Suprapubic skin (tissue), 3 donors: ENCODE measurements at regions not wholly inside any gene's neighbourhood (a gene's known extent, or its start where the extent isn't known, plus 50 kb on each side); places are given as distances from the start of the nearest gene placed in this dataset.
"Not testable (repeated sequence)": the region's sequence is repeated elsewhere in the genome, so short reads cannot be mapped to it uniquely, and the experiment has no call there.

Experiments used
- POLR2A ChIP-seq, 2 donors: fragments of 450-650 bp; IDR thresholded peaks; one replicate each; pipeline ENCODE4 v1.6.1; 2017; ENCODE audit warnings: antibody characterized with exemption in 2 of 2, mild to moderate bottlenecking in 2 of 2, moderate library complexity in 2 of 2
- TF ChIP-seq, protein P1 (sequence below), 2 donors: fragments of 200-600 bp in 1 of 2; fragments of 450-650 bp in 1 of 2; sonication (generic) in 1 of 2; IDR thresholded peaks; one replicate each; pipeline ENCODE4 v1.5.1; 2016 to 2019; ENCODE audit warnings: antibody characterized with exemption in 2 of 2, mild to moderate bottlenecking in 1 of 2, moderate library complexity in 1 of 2

DNA sequence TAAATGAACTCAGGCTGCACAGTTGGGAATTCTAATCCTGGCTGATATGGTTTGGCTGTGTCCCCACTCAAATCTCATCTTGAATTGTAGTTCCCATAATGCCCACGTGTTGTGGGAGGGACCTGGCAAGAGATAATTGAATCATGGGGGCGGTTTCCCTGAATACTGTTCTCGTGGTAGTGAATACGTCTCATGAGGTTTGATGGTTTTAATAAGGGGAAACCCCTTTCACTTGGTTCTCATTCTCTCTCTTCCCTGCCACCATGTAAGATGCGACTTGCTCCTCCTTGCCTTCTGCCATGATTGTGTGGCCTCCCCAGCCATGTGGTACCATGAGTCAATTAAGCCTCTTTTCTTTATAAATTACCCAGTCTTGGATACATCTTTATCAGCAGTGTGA is 143.8 kb downstream of the PCSK1 start:
- TF ChIP-seq, protein P1, sequence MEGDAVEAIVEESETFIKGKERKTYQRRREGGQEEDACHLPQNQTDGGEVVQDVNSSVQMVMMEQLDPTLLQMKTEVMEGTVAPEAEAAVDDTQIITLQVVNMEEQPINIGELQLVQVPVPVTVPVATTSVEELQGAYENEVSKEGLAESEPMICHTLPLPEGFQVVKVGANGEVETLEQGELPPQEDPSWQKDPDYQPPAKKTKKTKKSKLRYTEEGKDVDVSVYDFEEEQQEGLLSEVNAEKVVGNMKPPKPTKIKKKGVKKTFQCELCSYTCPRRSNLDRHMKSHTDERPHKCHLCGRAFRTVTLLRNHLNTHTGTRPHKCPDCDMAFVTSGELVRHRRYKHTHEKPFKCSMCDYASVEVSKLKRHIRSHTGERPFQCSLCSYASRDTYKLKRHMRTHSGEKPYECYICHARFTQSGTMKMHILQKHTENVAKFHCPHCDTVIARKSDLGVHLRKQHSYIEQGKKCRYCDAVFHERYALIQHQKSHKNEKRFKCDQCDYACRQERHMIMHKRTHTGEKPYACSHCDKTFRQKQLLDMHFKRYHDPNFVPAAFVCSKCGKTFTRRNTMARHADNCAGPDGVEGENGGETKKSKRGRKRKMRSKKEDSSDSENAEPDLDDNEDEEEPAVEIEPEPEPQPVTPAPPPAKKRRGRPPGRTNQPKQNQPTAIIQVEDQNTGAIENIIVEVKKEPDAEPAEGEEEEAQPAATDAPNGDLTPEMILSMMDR (IDR thresholded peaks at IDR 0.05) = not testable (repeated sequence)
- not testable (repeated sequence) for TF ChIP-seq POLR2A (IDR thresholded peaks at IDR 0.05)
